ENCODE measurements at regions not wholly inside any gene's neighbourhood (a gene's known extent, or its start where the extent isn't known, plus 50 kb on each side); places are given as distances from the start of the nearest gene placed in this dataset.

GRCh38 chr4:125115941-125116340, 198.8 kb upstream of the FAT4 start:
- no peak for DNase-seq
- no TSS peak for BruUV-seq (replicated peaks)
- H3K27me3 Mint-ChIP-seq (ENCODE audit: unreplicated experiment): no peaks in the 10 kb centered on the region
- CTCF ChIA-PET: no interaction called here
- H3K27ac Mint-ChIP-seq (ENCODE audit: unreplicated experiment): no peak overlapping the region
- TF ChIP-seq CTCF (IDR thresholded peaks at IDR 0.05; ENCODE audit: unreplicated experiment): no peak
- no peak overlapping the region for H3K4me3 Mint-ChIP-seq (ENCODE audit: low read depth, unreplicated experiment)
- H3K9me3 Mint-ChIP-seq (ENCODE audit: low read depth, unreplicated experiment): no peaks in the 10 kb centered on the region
- no peaks in the 10 kb centered on the region for H3K36me3 Mint-ChIP-seq (ENCODE audit: insufficient read depth, unreplicated experiment)
- intact Hi-C loops (cut with micrococcal nuclease; ENCODE audit: unreplicated experiment): no loop called here
- H3K4me1 Mint-ChIP-seq (ENCODE audit: low read depth, unreplicated experiment): no peaks in the 10 kb centered on the region

DNA sequence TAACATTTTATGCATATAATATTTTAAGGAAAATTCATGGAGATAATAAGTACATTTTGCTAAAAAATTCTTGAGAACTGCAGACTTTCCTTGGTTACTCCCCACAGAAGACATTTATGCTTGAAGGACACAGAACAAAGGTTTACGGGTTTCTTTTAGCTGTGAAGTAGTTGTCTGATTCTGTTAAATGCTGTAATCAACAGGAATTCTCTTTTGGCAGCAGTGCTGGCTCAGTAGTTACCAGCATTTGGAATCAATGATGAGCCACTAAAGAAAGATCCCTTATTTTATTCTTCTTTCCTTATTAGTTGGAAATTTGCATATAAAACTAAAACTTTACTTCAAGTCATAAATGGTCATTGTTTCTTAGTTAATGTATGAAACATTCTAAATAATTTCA, 199.3 kb upstream of the FAT4 start:
- intact Hi-C loops (cut with micrococcal nuclease; ENCODE audit: unreplicated experiment): no loop called here
- no TSS peak for BruUV-seq (replicated peaks)
- Mint-ChIP-seq H3K36me3 (ENCODE audit: insufficient read depth, unreplicated experiment) (no peaks in the 10 kb centered on the region), H3K4me1 (ENCODE audit: low read depth, unreplicated experiment) (no peaks in the 10 kb centered on the region), H3K9me3 (ENCODE audit: low read depth, unreplicated experiment) (no peaks in the 10 kb centered on the region), H3K27ac (ENCODE audit: unreplicated experiment) (no peak overlapping the region), H3K27me3 (ENCODE audit: unreplicated experiment) (no peaks in the 10 kb centered on the region), H3K4me3 (ENCODE audit: low read depth, unreplicated experiment) (no peak overlapping the region)
- CTCF ChIA-PET: no interaction called here
- no peak for DNase-seq
- no peak for TF ChIP-seq CTCF (IDR thresholded peaks at IDR 0.05; ENCODE audit: unreplicated experiment)

- Mint-ChIP-seq H3K27ac (ENCODE audit: unreplicated experiment) (no peak overlapping the region), H3K27me3 (ENCODE audit: unreplicated experiment) (no peaks in the 10 kb centered on the region), H3K4me1 (ENCODE audit: low read depth, unreplicated experiment) (no peaks in the 10 kb centered on the region), H3K9me3 (ENCODE audit: low read depth, unreplicated experiment) (no peaks in the 10 kb centered on the region), H3K36me3 (ENCODE audit: insufficient read depth, unreplicated experiment) (no peaks in the 10 kb centered on the region), H3K4me3 (ENCODE audit: low read depth, unreplicated experiment) (no peak overlapping the region)
- no peak for DNase-seq
- intact Hi-C loops (cut with micrococcal nuclease; ENCODE audit: unreplicated experiment): no loop called here
- CTCF ChIA-PET: no interaction called here
- no TSS peak for BruUV-seq (replicated peaks)
- no peak for TF ChIP-seq CTCF (IDR thresholded peaks at IDR 0.05; ENCODE audit: unreplicated experiment)
Measured at GRCh38 chr4:125112536-125112935, 202.2 kb upstream of the FAT4 start.

DNA sequence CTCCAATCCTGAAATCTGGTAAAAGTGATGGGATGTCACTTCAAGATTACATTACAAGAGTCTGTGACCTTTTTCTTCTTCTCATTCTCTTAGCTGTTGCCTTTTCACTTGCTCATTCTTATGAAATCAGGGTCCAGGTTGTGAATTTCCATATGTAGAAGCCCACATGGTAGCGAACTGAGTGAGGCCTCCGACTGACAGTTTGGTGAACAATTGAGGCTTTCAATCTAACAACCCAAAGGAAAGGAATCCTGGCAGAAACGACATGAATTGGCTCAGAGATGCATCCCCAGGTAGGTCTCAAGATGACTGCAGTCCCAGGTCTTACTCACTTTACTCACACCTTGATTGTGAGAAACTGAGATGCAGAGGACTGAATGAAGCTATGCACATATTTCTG, 203.4 kb upstream of the FAT4 start:
- Mint-ChIP-seq H3K27me3 (ENCODE audit: unreplicated experiment) (no peaks in the 10 kb centered on the region), H3K4me1 (ENCODE audit: low read depth, unreplicated experiment) (no peaks in the 10 kb centered on the region), H3K4me3 (ENCODE audit: low read depth, unreplicated experiment) (no peak overlapping the region), H3K27ac (ENCODE audit: unreplicated experiment) (no peak overlapping the region), H3K36me3 (ENCODE audit: insufficient read depth, unreplicated experiment) (no peaks in the 10 kb centered on the region), H3K9me3 (ENCODE audit: low read depth, unreplicated experiment) (no peaks in the 10 kb centered on the region)
- CTCF ChIA-PET: no interaction called here
- TF ChIP-seq CTCF (IDR thresholded peaks at IDR 0.05; ENCODE audit: unreplicated experiment): no peak
- intact Hi-C loops (cut with micrococcal nuclease; ENCODE audit: unreplicated experiment): no loop called here
- DNase-seq: no peak
- BruUV-seq (replicated peaks): no TSS peak

- H3K4me3 Mint-ChIP-seq (ENCODE audit: low read depth, unreplicated experiment): no peak overlapping the region
- H3K36me3 Mint-ChIP-seq (ENCODE audit: insufficient read depth, unreplicated experiment): no peaks in the 10 kb centered on the region
- CTCF ChIA-PET: no interaction called here
- TF ChIP-seq CTCF (IDR thresholded peaks at IDR 0.05; ENCODE audit: unreplicated experiment): no peak
- no TSS peak for BruUV-seq (replicated peaks)
- intact Hi-C loops (cut with micrococcal nuclease; ENCODE audit: unreplicated experiment): no loop called here
- no peak overlapping the region for H3K27ac Mint-ChIP-seq (ENCODE audit: unreplicated experiment)
- no peaks in the 10 kb centered on the region for H3K4me1 Mint-ChIP-seq (ENCODE audit: low read depth, unreplicated experiment)
- DNase-seq: no peak
- no peaks in the 10 kb centered on the region for H3K27me3 Mint-ChIP-seq (ENCODE audit: unreplicated experiment)
- H3K9me3 Mint-ChIP-seq (ENCODE audit: low read depth, unreplicated experiment): no peaks in the 10 kb centered on the region
Measured at GRCh38 chr4:125105561-125105960, 209.2 kb upstream of the FAT4 start.

All from Calu3 (cell line).